Stomach (tissue), 8 donors: ENCODE measurements at regions not wholly inside any gene's neighbourhood (a gene's known extent, or its start where the extent isn't known, plus 50 kb on each side); places are given as distances from the start of the nearest gene placed in this dataset.
"Not testable (repeated sequence)": the region's sequence is repeated elsewhere in the genome, so short reads cannot be mapped to it uniquely, and the experiment has no call there.

Experiments used
- DNase-seq, 2 donors: peaks; one replicate each; pipeline versions ENCODE4 v3.0.0 to v3.0.0-alpha.2; 2013 to 2019
- H3K27ac ChIP-seq, 5 donors: fragments of 200-600 bp in 4 of 5; sonication (generic) in 4 of 5; one replicate each; pipeline ENCODE4 v1.5.1; 2013 to 2019; ENCODE audit warnings: mild to moderate bottlenecking in 1 of 5, moderate library complexity in 1 of 5
- H3K27me3 ChIP-seq, 3 donors: fragments of 200-600 bp; sonication (generic); one replicate each; pipeline ENCODE4 v1.5.1; 2017 to 2019; ENCODE audit warnings: mixed run types in 1 of 3
- H3K36me3 ChIP-seq, 4 donors: fragments of 200-600 bp; sonication (generic); 1 replicate in 3 of 4; 2 replicates in 1 of 4; pipeline ENCODE4 v1.5.1; 2016 to 2019
- H3K4me1 ChIP-seq, 4 donors: fragments of 200-600 bp; sonication (generic); one replicate each; pipeline ENCODE4 v1.5.1; 2016 to 2019
- H3K4me3 ChIP-seq, 4 donors: fragments of 200-600 bp; sonication (generic) in 3 of 4; one replicate each; pipeline ENCODE4 v1.5.1; 2016 to 2019; ENCODE audit warnings: mild to moderate bottlenecking in 1 of 4
- H3K9me3 ChIP-seq, 4 donors: fragments of 200-600 bp; sonication (generic); one replicate each; pipeline ENCODE4 v1.5.1; 2016 to 2019
- CTCF ChIP-seq, 7 experiments: fragments of 450-650 bp in 4 of 7; fragments of 200-600 bp in 3 of 7; sonication (generic) in 3 of 7; IDR thresholded peaks; one replicate each; pipeline ENCODE4 v1.5.1; 2016 to 2019; ENCODE audit warnings: antibody characterized with exemption in 7 of 7, control low read depth in 2 of 7, mild to moderate bottlenecking in 1 of 7
- EP300 ChIP-seq: sonication (generic); formaldehyde crosslinking; IDR thresholded peaks from one replicate; pipeline ENCODE4 v1.6.1; 2017; ENCODE audit warnings: antibody characterized with exemption
- POLR2A ChIP-seq, 4 donors: fragments of 450-650 bp; IDR thresholded peaks; one replicate each; pipeline ENCODE4 v1.6.1; 2016; ENCODE audit warnings: antibody characterized with exemption in 4 of 4, control low read depth in 2 of 4, mild to moderate bottlenecking in 1 of 4, moderate library complexity in 1 of 4
- POLR2AphosphoS5 ChIP-seq, 3 donors: sonication (generic); formaldehyde crosslinking; IDR thresholded peaks; one replicate each; pipeline ENCODE4 v1.6.1; 2016; ENCODE audit warnings: antibody characterized with exemption in 3 of 3
- WGBS, 5 donors: extraction: QIAGEN DNeasy Blood & Tissue Kit in 3 of 5; methylation state at CpG; one replicate each; pipeline versions ENCODE4 v1.1.5 to v1.1.7; 2013 to 2018; 5-methylcytosine and 5-hydroxymethylcytosine counted together
- intact Hi-C: fragments of 100-400 bp; cut with DNase I; formaldehyde crosslinking; loops from one replicate; pipeline ENCODE4 v1.15.1; 2023; ENCODE audit warnings: low total_unique reads
- donor health status: healthy with polysubstance abuse.
- donor health status: Bipolar disorder and iron deficiency.
- donor health status: healthy.

- peaks cover 0 to 6% (median 0%) of the 10 kb centered on the region in 4 donors for H3K9me3 ChIP-seq
- intact Hi-C loops = no loop called here
- WGBS, 5 donors = 78 to 86% (median 81%) methylated on average over 2 of the region's 2 CpGs
- H3K27ac ChIP-seq = no peak overlapping the region
- H3K4me1 ChIP-seq = no peaks in the 10 kb centered on the region
- DNase-seq = no peak
- TF ChIP-seq POLR2AphosphoS5 (IDR thresholded peaks at IDR 0.05) (no peak), EP300 (no peak), CTCF (IDR thresholded peaks at IDR 0.05) (no peak), POLR2A (IDR thresholded peaks at IDR 0.05) (no peak)
- H3K36me3 ChIP-seq = no peaks in the 10 kb centered on the region
- H3K4me3 ChIP-seq = no peak overlapping the region
- no peaks in the 10 kb centered on the region for H3K27me3 ChIP-seq
These were observed 209.5 kb upstream of the RGS17 start for GRCh38 chr6:153340568-153340967.

GRCh38 chr6:153334121-153334520 lies 203.0 kb upstream of the RGS17 start:
- no peaks in the 10 kb centered on the region for H3K36me3 ChIP-seq
- no peak for TF ChIP-seq POLR2A (IDR thresholded peaks at IDR 0.05)
- no peak for TF ChIP-seq POLR2AphosphoS5 (IDR thresholded peaks at IDR 0.05)
- TF ChIP-seq CTCF (IDR thresholded peaks at IDR 0.05) = no peak
- TF ChIP-seq EP300 = no peak
- intact Hi-C loops = no loop called here
- peaks cover 0 to 3% (median 0%) of the 10 kb centered on the region in 4 donors for H3K9me3 ChIP-seq
- H3K4me3 ChIP-seq = no peak overlapping the region
- H3K4me1 ChIP-seq = no peaks in the 10 kb centered on the region
- no peaks in the 10 kb centered on the region for H3K27me3 ChIP-seq
- no peak for DNase-seq
- H3K27ac ChIP-seq = no peak overlapping the region

GRCh38 chr6:153331221-153331620 lies 200.1 kb upstream of the RGS17 start:
- H3K9me3 ChIP-seq, H3K27ac ChIP-seq, intact Hi-C loops: not testable (repeated sequence)

GRCh38 chr6:153328194-153328593 lies 197.1 kb upstream of the RGS17 start:
- WGBS, 5 donors = 44 to 79% (median 71%) methylated on average over 5 of the region's 5 CpGs
- Histone ChIP-seq H3K9me3 (no peaks in the 10 kb centered on the region), H3K36me3 (no peaks in the 10 kb centered on the region), H3K4me1 (no peaks in the 10 kb centered on the region), H3K4me3 (no peak overlapping the region), H3K27me3 (no peaks in the 10 kb centered on the region), H3K27ac (no peak overlapping the region)
- intact Hi-C loops = no loop called here
- TF ChIP-seq CTCF (IDR thresholded peaks at IDR 0.05) (no peak), POLR2AphosphoS5 (IDR thresholded peaks at IDR 0.05) (no peak), POLR2A (IDR thresholded peaks at IDR 0.05) (no peak), EP300 (no peak)
- DNase-seq = peak in 1 of 2 donors; percentile 26

More at GRCh38 chr6:153331221-153331620, 200.1 kb upstream of the RGS17 start:
- DNase-seq, H3K27me3 ChIP-seq, H3K36me3 ChIP-seq, H3K4me1 ChIP-seq, H3K4me3 ChIP-seq: not testable (repeated sequence)

GRCh38 chr6:153325661-153326060 lies 194.6 kb upstream of the RGS17 start:
- intact Hi-C loops = no loop called here
- no peaks in the 10 kb centered on the region for H3K4me1 ChIP-seq
- H3K27me3 ChIP-seq = no peaks in the 10 kb centered on the region
- no peak overlapping the region for H3K4me3 ChIP-seq
- no peak for TF ChIP-seq POLR2AphosphoS5 (IDR thresholded peaks at IDR 0.05)
- no peak for TF ChIP-seq CTCF (IDR thresholded peaks at IDR 0.05)
- no peak for TF ChIP-seq EP300
- no peak for TF ChIP-seq POLR2A (IDR thresholded peaks at IDR 0.05)
- no peaks in the 10 kb centered on the region for H3K36me3 ChIP-seq
- H3K9me3 ChIP-seq = no peaks in the 10 kb centered on the region
- WGBS, 5 donors = 56 to 77% (median 63%) methylated on average over 1 of the region's 1 CpG
- no peak overlapping the region for H3K27ac ChIP-seq
- DNase-seq = no peak
